ENCODE measurements at regions not wholly inside any gene's neighbourhood (a gene's known extent, or its start where the extent isn't known, plus 50 kb on each side); places are given as distances from the start of the nearest gene placed in this dataset.

DNA sequence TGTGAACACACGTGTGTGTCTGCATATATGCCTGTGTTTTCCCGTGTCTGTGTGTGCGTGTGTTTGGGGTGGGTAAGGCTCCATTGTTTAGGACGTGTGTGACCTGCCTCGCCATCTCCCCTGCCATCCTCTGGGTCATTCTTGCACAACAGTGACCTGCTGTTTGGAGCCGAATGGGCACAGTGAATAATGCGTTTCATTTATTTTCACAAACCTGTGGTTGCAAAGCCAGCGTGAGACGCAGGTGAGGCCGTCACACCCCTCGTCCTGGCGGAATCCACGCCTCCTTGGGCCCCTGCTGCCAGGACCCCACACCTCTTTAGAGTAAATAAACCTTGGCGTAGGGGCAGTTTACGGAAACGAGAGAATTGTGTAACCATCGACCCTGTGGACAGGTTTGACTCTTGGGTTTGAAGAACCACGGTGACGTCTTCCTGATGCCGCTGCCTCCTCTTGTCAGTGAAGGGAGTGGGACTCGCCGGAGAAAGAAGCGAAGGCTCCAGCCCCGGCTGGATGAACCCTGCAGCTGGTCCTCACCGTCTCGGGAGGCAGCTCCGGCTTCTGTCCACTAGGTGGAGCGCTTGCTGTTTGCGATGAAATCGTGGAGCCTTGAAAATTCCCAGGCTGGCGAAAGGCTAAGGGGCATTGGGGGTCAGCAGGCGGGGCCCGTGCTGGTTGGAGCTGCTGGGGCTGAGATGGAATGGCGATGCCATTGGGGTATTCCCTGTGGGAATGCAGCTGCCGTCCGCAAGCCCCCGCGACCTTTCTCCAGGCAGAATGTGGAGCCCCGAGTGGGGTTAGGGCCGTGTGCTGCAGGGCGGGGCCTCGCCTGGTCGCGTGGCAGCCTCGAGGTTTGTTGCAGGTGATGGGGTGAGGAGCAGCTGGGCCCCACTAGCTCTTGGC, 81.1 kb downstream of the RTP5 start:
- Histone ChIP-seq H3K27me3 (ENCODE audit: control insufficient read depth, insufficient read depth, low read length, poor library complexity, severe bottlenecking) (no peaks in the 10 kb centered on the region), H3K27ac (ENCODE audit: low read depth, low read length) (no peak overlapping the region), H3K36me3 (ENCODE audit: control insufficient read depth, insufficient read depth, low read length) (no peaks in the 10 kb centered on the region), H3K9me3 (ENCODE audit: control insufficient read depth, low read length) (no peaks in the 10 kb centered on the region), H3K9ac (ENCODE audit: extremely low read depth, low read length, poor library complexity, severe bottlenecking) (no peak overlapping the region), H3K4me1 (ENCODE audit: control insufficient read depth, insufficient read depth, low read length) (no peaks in the 10 kb centered on the region), H3K4me3 (ENCODE audit: low read length) (no peak overlapping the region)
- no peak overlapping the region for H3K4me3 Mint-ChIP-seq
- H3K4me1 Mint-ChIP-seq = no peaks in the 10 kb centered on the region
- H3K27ac Mint-ChIP-seq = no peak overlapping the region
- TF ChIP-seq, protein P1, sequence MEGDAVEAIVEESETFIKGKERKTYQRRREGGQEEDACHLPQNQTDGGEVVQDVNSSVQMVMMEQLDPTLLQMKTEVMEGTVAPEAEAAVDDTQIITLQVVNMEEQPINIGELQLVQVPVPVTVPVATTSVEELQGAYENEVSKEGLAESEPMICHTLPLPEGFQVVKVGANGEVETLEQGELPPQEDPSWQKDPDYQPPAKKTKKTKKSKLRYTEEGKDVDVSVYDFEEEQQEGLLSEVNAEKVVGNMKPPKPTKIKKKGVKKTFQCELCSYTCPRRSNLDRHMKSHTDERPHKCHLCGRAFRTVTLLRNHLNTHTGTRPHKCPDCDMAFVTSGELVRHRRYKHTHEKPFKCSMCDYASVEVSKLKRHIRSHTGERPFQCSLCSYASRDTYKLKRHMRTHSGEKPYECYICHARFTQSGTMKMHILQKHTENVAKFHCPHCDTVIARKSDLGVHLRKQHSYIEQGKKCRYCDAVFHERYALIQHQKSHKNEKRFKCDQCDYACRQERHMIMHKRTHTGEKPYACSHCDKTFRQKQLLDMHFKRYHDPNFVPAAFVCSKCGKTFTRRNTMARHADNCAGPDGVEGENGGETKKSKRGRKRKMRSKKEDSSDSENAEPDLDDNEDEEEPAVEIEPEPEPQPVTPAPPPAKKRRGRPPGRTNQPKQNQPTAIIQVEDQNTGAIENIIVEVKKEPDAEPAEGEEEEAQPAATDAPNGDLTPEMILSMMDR (conservative IDR thresholded peaks at IDR 0.05) = peak; percentile 97
- 44 to 49% methylated on average over 36 to 45 of the region's 45 CpGs for WGBS, 2 experiments (ENCODE audit: insufficient coverage in 1 of 2, insufficient read length in 1 of 2)
- DNase-seq = peak; percentile 97
- peaks cover 41% of the 10 kb centered on the region for H3K27me3 Mint-ChIP-seq (ENCODE audit: insufficient read depth)
- no peaks in the 10 kb centered on the region for H3K36me3 Mint-ChIP-seq (ENCODE audit: low read depth)
- peaks cover 4% of the 10 kb centered on the region for H3K9me3 Mint-ChIP-seq

DNA sequence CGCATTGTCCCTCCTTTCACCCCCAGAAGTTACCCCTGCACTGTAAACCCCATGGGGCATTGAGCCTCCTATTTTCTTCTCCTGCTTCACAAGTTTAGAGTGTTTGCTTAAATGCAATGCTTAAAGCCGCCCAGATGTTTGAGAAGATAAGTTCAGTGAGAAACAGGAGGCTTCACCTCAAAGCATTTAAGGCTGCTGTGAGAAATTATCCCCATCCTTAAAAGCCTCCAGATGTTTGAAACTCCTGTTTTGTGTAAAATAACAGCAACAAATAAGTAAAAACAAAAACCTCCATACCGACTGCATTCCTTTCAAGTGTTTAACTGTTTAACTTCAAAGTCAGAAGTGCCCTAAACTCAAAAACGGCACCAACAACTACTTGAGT, 81.8 kb downstream of the RTP5 start:
- Mint-ChIP-seq H3K4me3 (no peak overlapping the region), H3K27me3 (ENCODE audit: insufficient read depth) (peaks cover 35% of the 10 kb centered on the region), H3K9me3 (peaks cover 4% of the 10 kb centered on the region), H3K36me3 (ENCODE audit: low read depth) (no peaks in the 10 kb centered on the region), H3K27ac (no peak overlapping the region), H3K4me1 (no peaks in the 10 kb centered on the region)
- no peak overlapping the region for H3K9ac ChIP-seq (ENCODE audit: extremely low read depth, low read length, poor library complexity, severe bottlenecking)
- no peaks in the 10 kb centered on the region for H3K36me3 ChIP-seq (ENCODE audit: control insufficient read depth, insufficient read depth, low read length)
- H3K27me3 ChIP-seq (ENCODE audit: control insufficient read depth, insufficient read depth, low read length, poor library complexity, severe bottlenecking) = no peaks in the 10 kb centered on the region
- H3K27ac ChIP-seq (ENCODE audit: low read depth, low read length) = no peak overlapping the region
- H3K4me3 ChIP-seq (ENCODE audit: low read length) = no peak overlapping the region
- no peaks in the 10 kb centered on the region for H3K4me1 ChIP-seq (ENCODE audit: control insufficient read depth, insufficient read depth, low read length)
- TF ChIP-seq, protein P1 (conservative IDR thresholded peaks at IDR 0.05) = no peak
- H3K9me3 ChIP-seq (ENCODE audit: control insufficient read depth, low read length) = no peaks in the 10 kb centered on the region
- no peak for DNase-seq
- 61 to 72% methylated on average over 3 to 4 of the region's 4 CpGs for WGBS, 2 experiments (ENCODE audit: insufficient coverage in 1 of 2, insufficient read length in 1 of 2)

DNA sequence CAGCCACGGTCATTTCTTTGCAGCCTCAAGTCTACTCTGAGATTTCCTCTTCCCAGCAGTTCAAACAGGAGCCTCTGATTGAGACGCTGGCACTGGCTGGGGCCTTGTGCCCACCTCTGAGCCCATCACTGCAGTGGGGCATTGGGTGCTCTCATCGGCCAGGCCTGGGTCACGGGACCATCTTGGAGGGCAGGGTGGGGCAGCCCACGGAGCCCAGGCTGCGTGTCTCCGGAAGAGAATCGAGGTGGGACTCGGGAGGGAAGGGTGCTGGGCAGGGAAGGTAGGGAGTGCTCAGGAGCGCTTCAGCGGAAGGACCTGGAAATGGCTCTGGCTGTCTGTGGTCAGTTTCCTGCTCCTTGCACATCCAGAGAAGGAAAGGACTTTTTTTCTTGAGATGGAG, 82.4 kb downstream of the RTP5 start:
- peaks cover 28% of the 10 kb centered on the region for H3K27me3 Mint-ChIP-seq (ENCODE audit: insufficient read depth)

More for the DNA sequence above, 82.4 kb downstream of the RTP5 start:
- Mint-ChIP-seq H3K4me1 (peaks cover under 1% of the 10 kb centered on the region), H3K4me3 (no peak overlapping the region), H3K36me3 (ENCODE audit: low read depth) (no peaks in the 10 kb centered on the region), H3K27ac (no peak overlapping the region), H3K9me3 (no peaks in the 10 kb centered on the region)
- 92 to 97% methylated on average over 8 to 11 of the region's 11 CpGs for WGBS, 2 experiments (ENCODE audit: insufficient coverage in 1 of 2, insufficient read length in 1 of 2)
- no peak for DNase-seq
- Histone ChIP-seq H3K9me3 (ENCODE audit: control insufficient read depth, low read length) (no peaks in the 10 kb centered on the region), H3K4me1 (ENCODE audit: control insufficient read depth, insufficient read depth, low read length) (no peaks in the 10 kb centered on the region), H3K27me3 (ENCODE audit: control insufficient read depth, insufficient read depth, low read length, poor library complexity, severe bottlenecking) (no peaks in the 10 kb centered on the region), H3K36me3 (ENCODE audit: control insufficient read depth, insufficient read depth, low read length) (no peaks in the 10 kb centered on the region), H3K4me3 (ENCODE audit: low read length) (no peak overlapping the region), H3K9ac (ENCODE audit: extremely low read depth, low read length, poor library complexity, severe bottlenecking) (no peak overlapping the region), H3K27ac (ENCODE audit: low read depth, low read length) (no peak overlapping the region)
- TF ChIP-seq, protein P1 (conservative IDR thresholded peaks at IDR 0.05) = no peak

All from endodermal cell (in vitro differentiated cells).